ENCODE measurements at regions not wholly inside any gene's neighbourhood (a gene's known extent, or its start where the extent isn't known, plus 50 kb on each side); places are given as distances from the start of the nearest gene placed in this dataset.

GRCh38 chr7:68478326-68478725 lies 1119.9 kb upstream of the AUTS2 start:
- no peak for DNase-seq (ENCODE audit: low spot score)

GRCh38 chr7:68482800-68483199 lies 1115.5 kb upstream of the AUTS2 start:
- DNase-seq (ENCODE audit: low spot score): no peak

- no peak for DNase-seq (ENCODE audit: low spot score)
Measured at GRCh38 chr7:68484731-68485130, 1113.5 kb upstream of the AUTS2 start.

- DNase-seq (ENCODE audit: low spot score): no peak
Measured at GRCh38 chr7:68485253-68485917, 1112.9 kb upstream of the AUTS2 start.

- DNase-seq (ENCODE audit: low spot score): no peak
Measured at GRCh38 chr7:68488341-68489060, 1109.8 kb upstream of the AUTS2 start.

- no peak for DNase-seq (ENCODE audit: low spot score)
Measured at GRCh38 chr7:68491523-68492358, 1106.5 kb upstream of the AUTS2 start.

GRCh38 chr7:68492359-68492690 lies 1106.0 kb upstream of the AUTS2 start:
- no peak for DNase-seq (ENCODE audit: low spot score)

- DNase-seq (ENCODE audit: low spot score): no peak
Measured at GRCh38 chr7:68503400-68503799, 1094.9 kb upstream of the AUTS2 start.

GRCh38 chr7:68504716-68505115 lies 1093.6 kb upstream of the AUTS2 start:
- DNase-seq (ENCODE audit: low spot score): no peak

- no peak for DNase-seq (ENCODE audit: low spot score)
Measured at GRCh38 chr7:68505721-68506120, 1092.6 kb upstream of the AUTS2 start.

GRCh38 chr7:68507668-68508067 lies 1090.6 kb upstream of the AUTS2 start:
- DNase-seq (ENCODE audit: low spot score): no peak

- no peak for DNase-seq (ENCODE audit: low spot score)
Measured at GRCh38 chr7:68509054-68509453, 1089.2 kb upstream of the AUTS2 start.

- DNase-seq (ENCODE audit: low spot score): no peak
Measured at GRCh38 chr7:68509603-68510002, 1088.7 kb upstream of the AUTS2 start.

GRCh38 chr7:68511281-68511680 lies 1087.0 kb upstream of the AUTS2 start:
- no peak for DNase-seq (ENCODE audit: low spot score)

GRCh38 chr7:68512466-68512865 lies 1085.8 kb upstream of the AUTS2 start:
- DNase-seq (ENCODE audit: low spot score): peak; percentile 66

GRCh38 chr7:68518060-68518459 lies 1080.2 kb upstream of the AUTS2 start:
- no peak for DNase-seq (ENCODE audit: low spot score)

- no peak for DNase-seq (ENCODE audit: low spot score)
Measured at GRCh38 chr7:68524126-68524525, 1074.1 kb upstream of the AUTS2 start.

GRCh38 chr7:68529221-68529620 lies 1069.1 kb upstream of the AUTS2 start:
- peak; percentile 33 for DNase-seq (ENCODE audit: low spot score)

GRCh38 chr7:68535266-68535665 lies 1063.0 kb upstream of the AUTS2 start:
- DNase-seq (ENCODE audit: low spot score): no peak

- no peak for DNase-seq (ENCODE audit: low spot score)
Measured at GRCh38 chr7:68537051-68537773, 1061.1 kb upstream of the AUTS2 start.

- peak; percentile 28 for DNase-seq (ENCODE audit: low spot score)
Measured at GRCh38 chr7:68537774-68538071, 1060.6 kb upstream of the AUTS2 start.

GRCh38 chr7:68542831-68543230 lies 1055.4 kb upstream of the AUTS2 start:
- DNase-seq (ENCODE audit: low spot score): no peak

GRCh38 chr7:68544851-68545250 lies 1053.4 kb upstream of the AUTS2 start:
- no peak for DNase-seq (ENCODE audit: low spot score)

Data from COLO829 (cell line).